HCT116 (cell line): ENCODE measurements at regions not wholly inside any gene's neighbourhood (a gene's known extent, or its start where the extent isn't known, plus 50 kb on each side); places are given as distances from the start of the nearest gene placed in this dataset.

Source experiments
- ATAC-seq: fragments of 200-7000 bp; cut with Tn5 transposase; 2 replicates; pipeline ENCODE4 v1.9.1; 2020; ENCODE audit warnings: mild to moderate bottlenecking, moderate library complexity
- BruUV-seq: library from RNA; stranded (reverse); fragments of 400-500 nt; replicated peaks from 2 replicates; lab custom pipeline; 2021; lab: Mats Ljungman, UMichigan
- CTCF ChIA-PET: fragments of 300-600 bp; sonication (Branson Sonifier 250); formaldehyde crosslinking; loops from one replicate; lab custom pipeline; 2021; ENCODE audit warnings: antibody characterized with exemption; lab: Charles Lee
- POLR2A ChIA-PET: fragments of 300-600, 350-600 bp; sonication (Branson Sonifier 250); formaldehyde crosslinking; loops from one replicate; lab custom pipeline; 2021; ENCODE audit warnings: antibody characterized with exemption; lab: Charles Lee
- RAD21 ChIA-PET, 2 experiments: fragments of 300-600 bp; sonication (Branson Sonifier 250); formaldehyde crosslinking; loops; one replicate each; lab custom pipeline; 2023; ENCODE audit warnings: low total read pairs in 2 of 2; ENCODE audit not compliant: uncharacterized antibody in 2 of 2, unreplicated experiment in 2 of 2, low non-redundant PET in 1 of 2; lab: Charles Lee
- DNase-seq: peaks from one replicate; pipeline ENCODE4 v3.0.0-alpha.2; 2010; ENCODE audit warnings: low read depth, low spot score
- H2AFZ ChIP-seq: fragments of 200-600 bp; shearing (Covaris generic), sonication (generic); 2 replicates; pipeline ENCODE4 v1.6.1; 2017; ENCODE audit warnings: low read depth, mixed run types, mixed read lengths, antibody characterized with exemption, low read length; ENCODE audit not compliant: poor library complexity, severe bottlenecking
- H3K27ac ChIP-seq: 2 replicates; pipeline ENCODE4 v1.5.1; 2012; ENCODE audit warnings: low read depth, low read length
- H3K27me3 ChIP-seq: fragments of 200-600 bp; sonication (generic); 2 replicates; pipeline ENCODE4 v1.6.1; 2016; ENCODE audit warnings: mixed run types, low read length, mixed read lengths; ENCODE audit not compliant: insufficient read depth
- H3K36me3 ChIP-seq, 2 experiments: fragments of 200-500 bp in 1 of 2; fragments of 200-600 bp in 1 of 2; sonication (Bioruptor generic) in 1 of 2; sonication (generic) in 1 of 2; 2 replicates each; pipeline versions ENCODE4 v1.5.1 to v1.6.1; 2014 to 2016; ENCODE audit warnings: low read length in 2 of 2, inconsistent platforms in 1 of 2, mixed read lengths in 1 of 2, mixed run types in 1 of 2; ENCODE audit not compliant: insufficient read depth in 2 of 2, control insufficient read depth in 1 of 2
- H3K4me1 ChIP-seq, 2 experiments: fragments of 200-600 bp in 1 of 2; sonication (generic) in 1 of 2; 2 replicates each; pipeline versions ENCODE4 v1.5.1 to v1.6.1; 2012 to 2017; ENCODE audit warnings: low read length in 2 of 2, inconsistent platforms in 1 of 2, mild to moderate bottlenecking in 1 of 2, mixed read lengths in 1 of 2, mixed run types in 1 of 2, moderate library complexity in 1 of 2; ENCODE audit not compliant: insufficient read depth in 2 of 2, control insufficient read depth in 1 of 2
- H3K4me2 ChIP-seq: fragments of 200-600 bp; sonication (generic); 2 replicates; pipeline ENCODE4 v1.6.1; 2017; ENCODE audit warnings: mixed run types, low read length, mixed read lengths
- H3K4me3 ChIP-seq, 2 experiments: fragments of 200-600 bp in 1 of 2; sonication (generic) in 1 of 2; replicated peaks in 1 of 2; 2 replicates each; pipeline ENCODE4 v1.5.1; 2011 to 2016; ENCODE audit warnings: low read length in 2 of 2, control low read depth in 1 of 2, low read depth in 1 of 2, mild to moderate bottlenecking in 1 of 2, mixed read lengths in 1 of 2, mixed run types in 1 of 2
- H3K79me2 ChIP-seq: fragments of 200-600 bp; sonication (generic); 2 replicates; pipeline ENCODE4 v1.6.1; 2017; ENCODE audit warnings: mild to moderate bottlenecking, mixed run types, low read length, moderate library complexity, mixed read lengths; ENCODE audit not compliant: insufficient read depth
- H3K9ac ChIP-seq: fragments of 200-600 bp; sonication (generic); 2 replicates; pipeline ENCODE4 v1.6.1; 2016; ENCODE audit warnings: low read length, mixed read lengths
- H3K9me2 ChIP-seq: fragments of 200-600 bp; sonication (generic), shearing (Covaris generic); 2 replicates; pipeline ENCODE4 v1.6.1; 2017; ENCODE audit warnings: mixed run types, mild to moderate bottlenecking, moderate library complexity; ENCODE audit not compliant: insufficient read depth
- H3K9me3 ChIP-seq, 2 experiments: fragments of 200-500 bp in 1 of 2; fragments of 200-600 bp in 1 of 2; sonication (Bioruptor generic) in 1 of 2; sonication (generic) in 1 of 2; 2 replicates each; pipeline ENCODE4 v1.6.1; 2014 to 2017; ENCODE audit warnings: low read length in 2 of 2, mixed read lengths in 2 of 2, inconsistent platforms in 1 of 2, low read depth in 1 of 2, mild to moderate bottlenecking in 1 of 2, mixed run types in 1 of 2, moderate library complexity in 1 of 2; ENCODE audit not compliant: control insufficient read depth in 1 of 2, insufficient read depth in 1 of 2
- H4K20me1 ChIP-seq: fragments of 200-600 bp; sonication (generic), shearing (Covaris generic); 2 replicates; pipeline ENCODE4 v1.6.1; 2017; ENCODE audit warnings: mixed run types, mild to moderate bottlenecking, moderate library complexity; ENCODE audit not compliant: insufficient read depth
- CEBPB ChIP-seq: IDR thresholded peaks from 2 replicates; pipeline ENCODE4 v1.6.1; 2012; ENCODE audit warnings: low read depth
- ELF1 ChIP-seq: IDR thresholded peaks from 2 replicates; pipeline ENCODE4 v1.6.1; 2012; ENCODE audit warnings: low read depth, borderline replicate concordance
- FOSL1 ChIP-seq: IDR thresholded peaks from 2 replicates; pipeline ENCODE4 v1.6.1; 2012; ENCODE audit warnings: low read depth
- JUND ChIP-seq: IDR thresholded peaks from 2 replicates; pipeline ENCODE4 v1.6.1; 2012
- POLR2A ChIP-seq: IDR thresholded peaks from 2 replicates; pipeline ENCODE4 v1.7.0; 2011; ENCODE audit warnings: borderline replicate concordance; ENCODE audit not compliant: insufficient read depth, insufficient read length; ENCODE audit errors: extremely low read depth
- RAD21 ChIP-seq: IDR thresholded peaks from 2 replicates; pipeline ENCODE4 v1.6.1; 2012; ENCODE audit warnings: low read depth, mild to moderate bottlenecking
- TCF7L2 ChIP-seq: IDR thresholded peaks from 2 replicates; pipeline ENCODE4 v1.7.0; 2011; ENCODE audit warnings: borderline replicate concordance, inconsistent platforms; ENCODE audit not compliant: insufficient read depth, insufficient read length; ENCODE audit errors: extremely low read depth
- YY1 ChIP-seq: IDR thresholded peaks from 2 replicates; pipeline ENCODE4 v1.6.1; 2011; ENCODE audit warnings: low read length, low read depth, moderate library complexity, mild to moderate bottlenecking; ENCODE audit not compliant: insufficient replicate concordance; ENCODE audit errors: extremely low read depth
- ZFX ChIP-seq: fragments of 450-650 bp; IDR thresholded peaks from 2 replicates; pipeline ENCODE4 v1.6.1; 2017
- intact Hi-C: fragments of 100-400 bp; cut with micrococcal nuclease; formaldehyde crosslinking; loops from 2 replicates; pipeline ENCODE4 v1.10.0; 2022
- TF ChIP-seq, protein P1 (sequence below), 3 experiments: fragments of 200-600 bp in 1 of 3; sonication (generic) in 1 of 3; IDR thresholded peaks in 2 of 3; conservative IDR thresholded peaks in 1 of 3; 2 replicates each; pipeline ENCODE4 v1.5.1; 2012 to 2017; ENCODE audit warnings: low read depth in 2 of 3, low read length in 2 of 3, antibody characterized with exemption in 1 of 3, borderline replicate concordance in 1 of 3, control low read depth in 1 of 3, mild to moderate bottlenecking in 1 of 3, mixed read lengths in 1 of 3, mixed run types in 1 of 3, moderate library complexity in 1 of 3; ENCODE audit not compliant: insufficient read depth in 1 of 3
- TF ChIP-seq, protein P2 (sequence below): IDR thresholded peaks from 2 replicates; pipeline ENCODE4 v1.6.1; 2012

DNA sequence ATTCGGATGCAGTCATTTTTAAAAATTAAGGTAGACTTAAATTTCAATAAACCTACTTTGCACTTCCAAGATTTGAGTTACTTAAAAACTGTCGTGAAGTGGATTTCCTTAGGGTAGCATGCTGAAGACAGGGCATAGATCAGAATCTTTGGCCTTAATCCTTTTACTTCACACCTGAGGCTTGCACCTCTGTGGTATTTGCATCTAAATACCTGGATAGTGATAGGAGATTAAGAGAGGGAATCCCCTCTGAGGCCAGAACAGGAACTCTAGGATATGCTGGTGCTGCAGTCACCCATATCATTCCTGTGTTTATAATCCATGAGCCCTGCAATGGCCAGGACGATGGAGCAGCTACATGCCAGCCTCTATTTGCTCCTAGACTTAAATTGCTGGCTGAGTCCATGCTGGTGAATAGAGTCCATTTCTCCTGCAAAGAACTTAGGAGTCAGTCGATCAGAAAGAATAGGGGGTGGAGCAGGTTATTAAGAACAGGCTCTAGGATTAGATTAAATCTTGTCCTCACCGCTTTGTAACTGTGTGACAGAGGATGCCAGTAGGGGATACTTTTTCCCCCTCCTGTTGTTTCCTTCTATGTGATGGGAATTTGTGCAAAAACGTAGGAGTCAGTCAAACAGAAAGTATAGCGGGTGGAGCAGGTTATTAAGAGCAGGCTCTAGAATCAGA, 333.6 kb downstream of the DUSP10 start (continued):
- TF ChIP-seq, protein P1, sequence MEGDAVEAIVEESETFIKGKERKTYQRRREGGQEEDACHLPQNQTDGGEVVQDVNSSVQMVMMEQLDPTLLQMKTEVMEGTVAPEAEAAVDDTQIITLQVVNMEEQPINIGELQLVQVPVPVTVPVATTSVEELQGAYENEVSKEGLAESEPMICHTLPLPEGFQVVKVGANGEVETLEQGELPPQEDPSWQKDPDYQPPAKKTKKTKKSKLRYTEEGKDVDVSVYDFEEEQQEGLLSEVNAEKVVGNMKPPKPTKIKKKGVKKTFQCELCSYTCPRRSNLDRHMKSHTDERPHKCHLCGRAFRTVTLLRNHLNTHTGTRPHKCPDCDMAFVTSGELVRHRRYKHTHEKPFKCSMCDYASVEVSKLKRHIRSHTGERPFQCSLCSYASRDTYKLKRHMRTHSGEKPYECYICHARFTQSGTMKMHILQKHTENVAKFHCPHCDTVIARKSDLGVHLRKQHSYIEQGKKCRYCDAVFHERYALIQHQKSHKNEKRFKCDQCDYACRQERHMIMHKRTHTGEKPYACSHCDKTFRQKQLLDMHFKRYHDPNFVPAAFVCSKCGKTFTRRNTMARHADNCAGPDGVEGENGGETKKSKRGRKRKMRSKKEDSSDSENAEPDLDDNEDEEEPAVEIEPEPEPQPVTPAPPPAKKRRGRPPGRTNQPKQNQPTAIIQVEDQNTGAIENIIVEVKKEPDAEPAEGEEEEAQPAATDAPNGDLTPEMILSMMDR (IDR thresholded peaks at IDR 0.05 in 2 of 3, conservative IDR thresholded peaks at IDR 0.05 in 1 of 3; ENCODE audit: borderline replicate concordance in 1 of 3, insufficient read depth in 1 of 3, low read depth in 2 of 3, low read length in 2 of 3): no peak
- no peak for TF ChIP-seq FOSL1
- TF ChIP-seq YY1: no peak
- no peak for TF ChIP-seq JUND
- TF ChIP-seq ZFX: no peak
- TF ChIP-seq, protein P2, sequence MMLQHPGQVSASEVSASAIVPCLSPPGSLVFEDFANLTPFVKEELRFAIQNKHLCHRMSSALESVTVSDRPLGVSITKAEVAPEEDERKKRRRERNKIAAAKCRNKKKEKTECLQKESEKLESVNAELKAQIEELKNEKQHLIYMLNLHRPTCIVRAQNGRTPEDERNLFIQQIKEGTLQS: no peak
- no peak for TF ChIP-seq TCF7L2
- TF ChIP-seq, all 23 proteins: peak for 0

DNA sequence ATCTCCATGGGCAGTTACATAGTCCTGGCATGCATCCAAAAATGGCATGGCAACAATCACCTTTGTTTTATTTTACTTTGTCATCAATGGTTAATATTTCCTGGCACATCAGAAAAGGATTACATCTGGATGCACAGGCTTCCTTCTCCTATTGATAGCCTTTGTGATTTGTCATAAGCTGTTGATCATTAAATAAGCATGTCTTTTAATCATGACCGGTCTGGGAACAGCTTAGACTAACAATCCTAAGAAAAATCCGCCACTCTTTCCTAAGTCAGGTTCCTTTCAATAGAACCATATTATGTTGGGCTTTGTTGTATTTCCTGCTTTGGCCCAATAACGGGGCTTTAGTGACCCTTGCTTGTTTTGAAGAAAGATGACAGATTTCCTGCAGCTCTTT, 330.6 kb downstream of the DUSP10 start:
- intact Hi-C loops: no loop called here
- H3K27me3 ChIP-seq: no peaks in the 10 kb centered on the region
- H4K20me1 ChIP-seq: no peaks in the 10 kb centered on the region
- no peaks in the 10 kb centered on the region for H3K9me3 ChIP-seq
- no peaks in the 10 kb centered on the region for H3K9me2 ChIP-seq
- TF ChIP-seq YY1: no peak
- TF ChIP-seq RAD21: no peak
- no peak for TF ChIP-seq JUND
- no peak for TF ChIP-seq POLR2A
- TF ChIP-seq CEBPB: no peak
- no peak for TF ChIP-seq ELF1
- TF ChIP-seq, protein P1 (IDR thresholded peaks at IDR 0.05 in 2 of 3, conservative IDR thresholded peaks at IDR 0.05 in 1 of 3; ENCODE audit: borderline replicate concordance in 1 of 3, insufficient read depth in 1 of 3, low read depth in 2 of 3, low read length in 2 of 3): no peak
- no peak for TF ChIP-seq FOSL1
- TF ChIP-seq, all 23 proteins: peak for 0
- ChIA-PET POLR2A (no interaction called here), RAD21 (no interaction called here), CTCF (no interaction called here)
- DNase-seq (no peak), ATAC-seq (no peak)
- Histone ChIP-seq H2AFZ (no peak overlapping the region), H3K27ac (no peak overlapping the region), H3K4me3 (no peak overlapping the region), H3K9ac (no peak overlapping the region), H3K4me1 (no peaks in the 10 kb centered on the region), H3K79me2 (no peaks in the 10 kb centered on the region), H3K4me2 (no peak overlapping the region), H3K36me3 (no peaks in the 10 kb centered on the region)
- BruUV-seq: no TSS peak
